HepG2 (cell line): ENCODE measurements at regions not wholly inside any gene's neighbourhood (a gene's known extent, or its start where the extent isn't known, plus 50 kb on each side); places are given as distances from the start of the nearest gene placed in this dataset.

Source experiments
- ATAC-seq: fragments of 200-7000 bp; cut with Tn5 transposase; 3 replicates; pipeline ENCODE4 v1.9.1; 2020; ENCODE audit warnings: mild to moderate bottlenecking, moderate library complexity
- BruUV-seq: library from RNA; stranded (reverse); fragments of 400-500 nt; replicated peaks from 2 replicates; lab custom pipeline; 2021; lab: Mats Ljungman, UMichigan
- CTCF ChIA-PET: fragments of 300-600 bp; formaldehyde crosslinking; extraction: SDS; loops from one replicate; lab custom pipeline; 2021; ENCODE audit warnings: low total read pairs, inconsistent platforms, low intra/inter-chr PET ratio; lab: Yijun Ruan, JAX
- POLR2A ChIA-PET: fragments of 350-600 bp; sonication (Branson Sonifier 250); formaldehyde crosslinking; loops from one replicate; lab custom pipeline; 2020; ENCODE audit warnings: antibody characterized with exemption, inconsistent platforms; lab: Yijun Ruan, JAX
- DNase-seq: peaks from one replicate; pipeline ENCODE4 v3.0.0-alpha.2; 2015; ENCODE audit warnings: low spot score
- FAIRE-seq: peaks from 3 replicates; lab custom pipeline; 2011; peaks lifted over from hg19 to GRCh38; lab: Jason Lieb, UNC
- H2AFZ ChIP-seq: one replicate; pipeline ENCODE4 v1.6.1; 2011; ENCODE audit warnings: low read length, inconsistent platforms
- H3K27ac ChIP-seq: fragments of 300-600 bp; 3 replicates; pipeline ENCODE4 v1.8.0; 2011; ENCODE audit warnings: mixed run types, mild to moderate bottlenecking, mixed read lengths, low read length, inconsistent platforms; ENCODE audit not compliant: insufficient read depth; ENCODE audit errors: extremely low read length
- H3K27me3 ChIP-seq, 2 experiments: fragments of 200-600 bp in 1 of 2; 2 replicates in 1 of 2; 3 replicates in 1 of 2; pipeline versions ENCODE4 v1.6.0 to v1.8.0; 2011; ENCODE audit warnings: low read length in 2 of 2, mild to moderate bottlenecking in 2 of 2, moderate library complexity in 2 of 2, inconsistent platforms in 1 of 2; ENCODE audit not compliant: insufficient read depth in 2 of 2, control insufficient read depth in 1 of 2
- H3K36me3 ChIP-seq, 2 experiments: fragments of 200-600 bp in 1 of 2; replicated peaks in 1 of 2; 2 replicates in 1 of 2; 3 replicates in 1 of 2; pipeline versions ENCODE4 v1.5.1 to v1.8.0; 2011; ENCODE audit warnings: low read length in 2 of 2, inconsistent platforms in 1 of 2; ENCODE audit not compliant: insufficient read depth in 2 of 2, control insufficient read depth in 1 of 2
- H3K4me1 ChIP-seq: 2 replicates; pipeline ENCODE4 v1.5.1; 2012; ENCODE audit warnings: low read length, inconsistent platforms; ENCODE audit not compliant: insufficient read depth
- H3K4me2 ChIP-seq: 2 replicates; pipeline ENCODE4 v1.6.0; 2011; ENCODE audit warnings: low read depth, low read length, inconsistent platforms
- H3K4me3 ChIP-seq, 3 experiments: fragments of 200-600 bp in 1 of 3; sonication (generic), shearing (Covaris generic) in 1 of 3; replicated peaks in 1 of 3; 2 replicates each; pipeline ENCODE4 v1.5.1; 2011 to 2016; ENCODE audit warnings: low read length in 3 of 3, inconsistent platforms in 2 of 3, low read depth in 2 of 3, mild to moderate bottlenecking in 2 of 3, control low read depth in 1 of 3, mixed read lengths in 1 of 3; ENCODE audit not compliant: insufficient read depth in 1 of 3
- H3K79me2 ChIP-seq: one replicate; pipeline ENCODE4 v1.6.1; 2011; ENCODE audit warnings: low read length, inconsistent platforms; ENCODE audit not compliant: insufficient read depth
- H3K9ac ChIP-seq: 2 replicates; pipeline ENCODE4 v1.6.0; 2011; ENCODE audit warnings: mild to moderate bottlenecking, low read depth, low read length, inconsistent platforms; ENCODE audit not compliant: insufficient read depth
- H3K9me3 ChIP-seq: 2 replicates; pipeline ENCODE4 v1.5.1; 2012; ENCODE audit warnings: mild to moderate bottlenecking, low read length
- H4K20me1 ChIP-seq: 2 replicates; pipeline ENCODE4 v1.6.0; 2011; ENCODE audit warnings: inconsistent platforms, mild to moderate bottlenecking, low read length, moderate library complexity; ENCODE audit not compliant: insufficient read depth
- EZH2 ChIP-seq: conservative IDR thresholded peaks from 2 replicates; pipeline ENCODE4 v1.6.1; 2012; ENCODE audit warnings: mild to moderate bottlenecking, low read depth, low read length, moderate library complexity
- SOX5 ChIP-seq: IDR thresholded peaks from 2 replicates; pipeline ENCODE4 v1.6.1; 2016; ENCODE audit warnings: borderline replicate concordance
- ZKSCAN8 ChIP-seq: IDR thresholded peaks from 2 replicates; pipeline ENCODE4 v1.6.1; 2016; ENCODE audit warnings: borderline replicate concordance, missing genetic modification reagents, missing compliant biosample characterization
- ZNF33A ChIP-seq: sonication (generic); formaldehyde crosslinking; IDR thresholded peaks from 2 replicates; pipeline ENCODE4 v1.5.1; 2020; ENCODE audit warnings: missing genetic modification reagents, mild to moderate bottlenecking, moderate library complexity, borderline replicate concordance
- ZNF383 ChIP-seq: sonication (generic); formaldehyde crosslinking; IDR thresholded peaks from 2 replicates; pipeline ENCODE4 v1.4.0; 2020; ENCODE audit warnings: missing genetic modification reagents, mild to moderate bottlenecking, borderline replicate concordance
- ZNF549 ChIP-seq: sonication (generic); formaldehyde crosslinking; IDR thresholded peaks from 2 replicates; pipeline ENCODE4 v1.5.0; 2020; ENCODE audit warnings: missing genetic modification reagents
- ZNF619 ChIP-seq: sonication (generic); formaldehyde crosslinking; IDR thresholded peaks from 2 replicates; pipeline ENCODE4 v1.4.0; 2020; ENCODE audit warnings: mild to moderate bottlenecking, missing genetic modification reagents
- WGBS: methylation state at CpG from one replicate; pipeline ENCODE4 v1.1.6; 2017; ENCODE audit warnings: low lambda C conversion rate; 5-methylcytosine and 5-hydroxymethylcytosine counted together
- in situ Hi-C: cut with HindIII; loops from 2 replicates; pipeline ENCODE4 v1.10.0; 2017; ENCODE audit warnings: low pct_unique_long_range_greater_than_20kb; ENCODE audit not compliant: extremely low pct_ligation_motif_present
- intact Hi-C: fragments of 100-400 bp; cut with micrococcal nuclease; formaldehyde crosslinking; loops from one replicate; pipeline ENCODE4 v1.10.0; 2022; ENCODE audit not compliant: unreplicated experiment
- TF ChIP-seq, protein P1 (sequence below): sonication (generic); formaldehyde crosslinking; conservative IDR thresholded peaks from 2 replicates; pipeline ENCODE4 v1.8.1; 2023; ENCODE audit warnings: missing genetic modification reagents
- TF ChIP-seq, protein P2 (sequence below): sonication (generic); formaldehyde crosslinking; IDR thresholded peaks from 2 replicates; pipeline ENCODE4 v1.5.0; 2020; ENCODE audit warnings: missing genetic modification reagents, mild to moderate bottlenecking, borderline replicate concordance
- TF ChIP-seq, protein P3 (sequence below): sonication (generic); formaldehyde crosslinking; IDR thresholded peaks from 2 replicates; pipeline ENCODE4 v1.9.0; 2022; ENCODE audit warnings: missing genetic modification reagents, mild to moderate bottlenecking, borderline replicate concordance
- TF ChIP-seq, protein P4 (sequence below): sonication (generic); formaldehyde crosslinking; IDR thresholded peaks from 2 replicates; pipeline ENCODE4 v1.8.1; 2022; ENCODE audit warnings: low read depth, mild to moderate bottlenecking, missing genetic modification reagents

DNA sequence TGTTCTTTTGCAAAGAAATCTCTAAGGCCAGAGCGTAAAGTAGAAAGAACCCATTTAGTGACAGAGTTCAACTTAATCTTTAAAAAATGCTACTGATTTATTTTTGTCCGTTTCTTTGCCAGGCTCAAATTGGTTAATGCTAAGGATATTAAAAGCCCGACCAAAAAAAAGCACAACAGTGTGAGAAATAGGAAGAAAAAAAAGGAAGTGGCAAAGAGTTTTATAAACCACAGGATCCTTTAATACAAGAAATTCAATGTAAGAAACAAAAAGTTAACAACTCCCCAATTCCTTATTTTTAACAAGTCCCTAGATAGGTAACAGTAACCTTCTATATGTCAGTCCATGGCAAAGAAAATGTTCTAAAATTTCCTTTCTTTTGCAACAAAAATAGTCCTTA, 480.4 kb downstream of the ACTRT1 start:
- H3K4me1 ChIP-seq = no peaks in the 10 kb centered on the region
- no peaks in the 10 kb centered on the region for H3K79me2 ChIP-seq
- no peak overlapping the region for H3K4me3 ChIP-seq
- H3K4me2 ChIP-seq = no peak overlapping the region
- intact Hi-C loops = no loop called here
- peaks cover 14% of the 10 kb centered on the region for H3K9me3 ChIP-seq
- H2AFZ ChIP-seq = no peak overlapping the region
- no peak for TF ChIP-seq ZNF383 (CRISPR knock-in tag)
- TF ChIP-seq EZH2 = no peak
- no peak for TF ChIP-seq ZKSCAN8 (CRISPR knock-in tag)
- TF ChIP-seq, protein P1, sequence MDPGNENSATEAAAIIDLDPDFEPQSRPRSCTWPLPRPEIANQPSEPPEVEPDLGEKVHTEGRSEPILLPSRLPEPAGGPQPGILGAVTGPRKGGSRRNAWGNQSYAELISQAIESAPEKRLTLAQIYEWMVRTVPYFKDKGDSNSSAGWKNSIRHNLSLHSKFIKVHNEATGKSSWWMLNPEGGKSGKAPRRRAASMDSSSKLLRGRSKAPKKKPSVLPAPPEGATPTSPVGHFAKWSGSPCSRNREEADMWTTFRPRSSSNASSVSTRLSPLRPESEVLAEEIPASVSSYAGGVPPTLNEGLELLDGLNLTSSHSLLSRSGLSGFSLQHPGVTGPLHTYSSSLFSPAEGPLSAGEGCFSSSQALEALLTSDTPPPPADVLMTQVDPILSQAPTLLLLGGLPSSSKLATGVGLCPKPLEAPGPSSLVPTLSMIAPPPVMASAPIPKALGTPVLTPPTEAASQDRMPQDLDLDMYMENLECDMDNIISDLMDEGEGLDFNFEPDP = no peak
- TF ChIP-seq, protein P2, sequence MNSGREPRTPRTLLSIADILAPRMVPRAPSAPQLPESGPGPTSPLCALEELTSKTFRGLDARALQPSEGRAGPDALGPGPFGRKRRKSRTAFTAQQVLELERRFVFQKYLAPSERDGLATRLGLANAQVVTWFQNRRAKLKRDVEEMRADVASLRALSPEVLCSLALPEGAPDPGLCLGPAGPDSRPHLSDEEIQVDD (CRISPR knock-in tag) = no peak
- no peak for TF ChIP-seq SOX5 (CRISPR knock-in tag)
- TF ChIP-seq, all 625 proteins: peak for 0
- Histone ChIP-seq H3K27ac (no peak overlapping the region), H3K27me3 (no peaks in the 10 kb centered on the region), H4K20me1 (no peaks in the 10 kb centered on the region), H3K36me3 (no peaks in the 10 kb centered on the region), H3K9ac (no peak overlapping the region)
- ChIA-PET POLR2A (no interaction called here), CTCF (no interaction called here)
- no TSS peak for BruUV-seq
- in situ Hi-C loops = no loop called here
- ATAC-seq (no peak), DNase-seq (no peak), FAIRE-seq (no peak)
- 7% methylated on average over 3 of the region's 3 CpGs for WGBS

GRCh38 chrX:127570276-127570675, 481.9 kb downstream of the ACTRT1 start:
- POLR2A ChIA-PET = no interaction called here
- no peaks in the 10 kb centered on the region for H3K27me3 ChIP-seq
- ATAC-seq = no peak
- TF ChIP-seq ZNF33A (no peak), ZNF549 (CRISPR knock-in tag) (no peak), ZNF619 (CRISPR knock-in tag) (no peak)
- TF ChIP-seq, protein P3, sequence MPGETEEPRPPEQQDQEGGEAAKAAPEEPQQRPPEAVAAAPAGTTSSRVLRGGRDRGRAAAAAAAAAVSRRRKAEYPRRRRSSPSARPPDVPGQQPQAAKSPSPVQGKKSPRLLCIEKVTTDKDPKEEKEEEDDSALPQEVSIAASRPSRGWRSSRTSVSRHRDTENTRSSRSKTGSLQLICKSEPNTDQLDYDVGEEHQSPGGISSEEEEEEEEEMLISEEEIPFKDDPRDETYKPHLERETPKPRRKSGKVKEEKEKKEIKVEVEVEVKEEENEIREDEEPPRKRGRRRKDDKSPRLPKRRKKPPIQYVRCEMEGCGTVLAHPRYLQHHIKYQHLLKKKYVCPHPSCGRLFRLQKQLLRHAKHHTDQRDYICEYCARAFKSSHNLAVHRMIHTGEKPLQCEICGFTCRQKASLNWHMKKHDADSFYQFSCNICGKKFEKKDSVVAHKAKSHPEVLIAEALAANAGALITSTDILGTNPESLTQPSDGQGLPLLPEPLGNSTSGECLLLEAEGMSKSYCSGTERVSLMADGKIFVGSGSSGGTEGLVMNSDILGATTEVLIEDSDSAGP (CRISPR knock-in tag) = no peak
- TF ChIP-seq, protein P4, sequence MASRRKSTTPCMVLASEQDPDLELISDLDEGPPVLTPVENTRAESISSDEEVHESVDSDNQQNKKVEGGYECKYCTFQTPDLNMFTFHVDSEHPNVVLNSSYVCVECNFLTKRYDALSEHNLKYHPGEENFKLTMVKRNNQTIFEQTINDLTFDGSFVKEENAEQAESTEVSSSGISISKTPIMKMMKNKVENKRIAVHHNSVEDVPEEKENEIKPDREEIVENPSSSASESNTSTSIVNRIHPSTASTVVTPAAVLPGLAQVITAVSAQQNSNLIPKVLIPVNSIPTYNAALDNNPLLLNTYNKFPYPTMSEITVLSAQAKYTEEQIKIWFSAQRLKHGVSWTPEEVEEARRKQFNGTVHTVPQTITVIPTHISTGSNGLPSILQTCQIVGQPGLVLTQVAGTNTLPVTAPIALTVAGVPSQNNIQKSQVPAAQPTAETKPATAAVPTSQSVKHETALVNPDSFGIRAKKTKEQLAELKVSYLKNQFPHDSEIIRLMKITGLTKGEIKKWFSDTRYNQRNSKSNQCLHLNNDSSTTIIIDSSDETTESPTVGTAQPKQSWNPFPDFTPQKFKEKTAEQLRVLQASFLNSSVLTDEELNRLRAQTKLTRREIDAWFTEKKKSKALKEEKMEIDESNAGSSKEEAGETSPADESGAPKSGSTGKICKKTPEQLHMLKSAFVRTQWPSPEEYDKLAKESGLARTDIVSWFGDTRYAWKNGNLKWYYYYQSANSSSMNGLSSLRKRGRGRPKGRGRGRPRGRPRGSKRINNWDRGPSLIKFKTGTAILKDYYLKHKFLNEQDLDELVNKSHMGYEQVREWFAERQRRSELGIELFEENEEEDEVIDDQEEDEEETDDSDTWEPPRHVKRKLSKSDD (CRISPR knock-in tag) = no peak

More at GRCh38 chrX:127570276-127570675, 481.9 kb downstream of the ACTRT1 start:
- CTCF ChIA-PET = no interaction called here
- Histone ChIP-seq H4K20me1 (no peaks in the 10 kb centered on the region), H3K9me3 (peaks cover 7% of the 10 kb centered on the region), H3K79me2 (no peaks in the 10 kb centered on the region), H3K36me3 (no peaks in the 10 kb centered on the region), H3K4me2 (no peak overlapping the region), H3K4me3 (no peak overlapping the region), H3K27ac (no peak overlapping the region), H3K9ac (no peak overlapping the region), H2AFZ (no peak overlapping the region), H3K4me1 (no peaks in the 10 kb centered on the region)
- in situ Hi-C loops (no loop called here), intact Hi-C loops (no loop called here)
- BruUV-seq = no TSS peak
- FAIRE-seq (no peak), DNase-seq (no peak)
